Neural progenitor cell (in vitro differentiated cells): ENCODE measurements at regions not wholly inside any gene's neighbourhood (a gene's known extent, or its start where the extent isn't known, plus 50 kb on each side); places are given as distances from the start of the nearest gene placed in this dataset.

Experiments
- CTCF ChIP-seq: fragments of 200-600 bp; sonication (generic); IDR thresholded peaks from 2 replicates; pipeline ENCODE4 v1.5.1; 2017; ENCODE audit warnings: antibody characterized with exemption, mild to moderate bottlenecking
- EZH2phosphoT487 ChIP-seq: fragments of 200-600 bp; sonication (generic); IDR thresholded peaks from 2 replicates; pipeline ENCODE4 v1.6.1; 2017; ENCODE audit warnings: antibody characterized with exemption

GRCh38 chr14:26933431-26933830 lies 335.6 kb upstream of the NOVA1 start:
- TF ChIP-seq EZH2phosphoT487: no peak
- no peak for TF ChIP-seq CTCF
